H1 (cell line): ENCODE measurements at regions not wholly inside any gene's neighbourhood (a gene's known extent, or its start where the extent isn't known, plus 50 kb on each side); places are given as distances from the start of the nearest gene placed in this dataset.

Source experiments
- CTCF ChIA-PET: fragments of 300-600 bp; sonication (Branson Sonifier 250); formaldehyde crosslinking; loops from one replicate; lab custom pipeline; 2021; ENCODE audit not compliant: partially characterized antibody; lab: Charles Lee
- POLR2A ChIA-PET: fragments of 300-600 bp; sonication (Branson Sonifier 250); formaldehyde crosslinking; loops from one replicate; lab custom pipeline; 2021; ENCODE audit warnings: inconsistent platforms; ENCODE audit not compliant: partially characterized antibody; lab: Charles Lee
- DNase-seq, 2 experiments: peaks; one replicate each; pipeline versions ENCODE4 v3.0.0 to v3.0.0-alpha.2; 2010 to 2022; ENCODE audit warnings: low spot score in 2 of 2, low read depth in 1 of 2, mixed read lengths in 1 of 2
- FAIRE-seq: peaks from 2 replicates; lab custom pipeline; 2011; peaks lifted over from hg19 to GRCh38; lab: Jason Lieb, UNC
- H2AFZ ChIP-seq: 2 replicates; pipeline ENCODE4 v1.8.1; 2012; ENCODE audit warnings: low read length, inconsistent platforms
- H2AK5ac ChIP-seq: 2 replicates; pipeline ENCODE4 v1.6.1; 2013; ENCODE audit warnings: low read depth, low read length
- H2BK120ac ChIP-seq: replicated peaks from 2 replicates; pipeline ENCODE3; 2013; ENCODE audit warnings: low read depth, low read length, inconsistent platforms
- H2BK12ac ChIP-seq: 2 replicates; pipeline ENCODE4 v1.6.1; 2013; ENCODE audit warnings: low read depth, low read length
- H2BK15ac ChIP-seq: 2 replicates; pipeline ENCODE4 v1.6.1; 2013; ENCODE audit warnings: low read length
- H2BK20ac ChIP-seq: 2 replicates; pipeline ENCODE4 v1.6.1; 2013; ENCODE audit warnings: low read length
- H2BK5ac ChIP-seq: 2 replicates; pipeline ENCODE4 v1.6.1; 2013; ENCODE audit warnings: low read depth, low read length
- H3K14ac ChIP-seq: 2 replicates; pipeline ENCODE4 v1.6.1; 2013; ENCODE audit warnings: inconsistent platforms; ENCODE audit not compliant: insufficient read length
- H3K18ac ChIP-seq: 2 replicates; pipeline ENCODE4 v1.6.1; 2013; ENCODE audit warnings: low read length; ENCODE audit errors: extremely low read depth
- H3K23ac ChIP-seq: 2 replicates; pipeline ENCODE4 v1.6.1; 2013; ENCODE audit warnings: inconsistent platforms; ENCODE audit not compliant: insufficient read length
- H3K23me2 ChIP-seq: 2 replicates; pipeline ENCODE4 v1.6.1; 2013; ENCODE audit warnings: low read depth, low read length
- H3K27ac ChIP-seq: 2 replicates; pipeline ENCODE4 v1.6.1; 2011; ENCODE audit warnings: low read depth, low read length, inconsistent platforms
- H3K27me3 ChIP-seq, 4 experiments: replicated peaks in 1 of 4; 1 replicate in 1 of 4; 2 replicates in 3 of 4; pipeline versions ENCODE4 v1.6.1 to v1.8.1; 2011 to 2013; ENCODE audit warnings: low read length in 3 of 4, mild to moderate bottlenecking in 3 of 4, inconsistent platforms in 2 of 4, mixed read lengths in 2 of 4, moderate library complexity in 1 of 4; ENCODE audit not compliant: control insufficient read depth in 3 of 4, insufficient read depth in 3 of 4; ENCODE audit errors: extremely low read depth in 1 of 4
- H3K36me3 ChIP-seq, 4 experiments: 2 replicates each; pipeline versions ENCODE4 v1.6.1 to v1.8.1; 2011 to 2013; ENCODE audit warnings: mild to moderate bottlenecking in 4 of 4, low read length in 3 of 4, moderate library complexity in 2 of 4, control low read depth in 1 of 4, inconsistent platforms in 1 of 4; ENCODE audit not compliant: insufficient read depth in 4 of 4, control insufficient read depth in 2 of 4
- H3K4ac ChIP-seq: replicated peaks from 2 replicates; pipeline ENCODE3; 2013; ENCODE audit warnings: low read length, low read depth, mixed read lengths, inconsistent platforms; ENCODE audit not compliant: insufficient read length
- H3K4me1 ChIP-seq, 4 experiments: replicated peaks in 1 of 4; 1 replicate in 1 of 4; 2 replicates in 3 of 4; pipeline versions ENCODE4 v1.6.1 to v1.8.1; 2011 to 2013; ENCODE audit warnings: low read length in 3 of 4, inconsistent platforms in 2 of 4, mixed read lengths in 1 of 4; ENCODE audit not compliant: insufficient read depth in 4 of 4, control insufficient read depth in 3 of 4
- H3K4me2 ChIP-seq, 2 experiments: 2 replicates each; pipeline versions ENCODE4 v1.6.1 to v1.8.1; 2011 to 2013; ENCODE audit warnings: low read depth in 2 of 2, low read length in 2 of 2, control low read depth in 1 of 2, inconsistent platforms in 1 of 2, mild to moderate bottlenecking in 1 of 2; ENCODE audit not compliant: insufficient read depth in 1 of 2
- H3K4me3 ChIP-seq, 4 experiments: fragments of 200-600, 300-600 bp in 1 of 4; sonication (generic), shearing (Covaris generic), sonication (Bioruptor Twin) in 1 of 4; 2 replicates each; pipeline versions ENCODE4 v1.5.1 to v1.8.1; 2011 to 2016; ENCODE audit warnings: low read length in 4 of 4, low read depth in 3 of 4, control low read depth in 2 of 4, inconsistent platforms in 2 of 4, mild to moderate bottlenecking in 2 of 4, mixed read lengths in 1 of 4, moderate library complexity in 1 of 4; ENCODE audit not compliant: insufficient read depth in 2 of 4; ENCODE audit errors: extremely low read depth in 1 of 4
- H3K56ac ChIP-seq: replicated peaks from 2 replicates; pipeline ENCODE3; 2013; ENCODE audit warnings: low read depth, mild to moderate bottlenecking, mixed read lengths, low read length, inconsistent platforms; ENCODE audit not compliant: insufficient read length
- H3K79me1 ChIP-seq: 2 replicates; pipeline ENCODE4 v1.6.1; 2013; ENCODE audit warnings: low read depth, low read length, control low read depth
- H3K79me2 ChIP-seq, 2 experiments: 2 replicates each; pipeline versions ENCODE4 v1.6.1 to v1.8.1; 2012 to 2013; ENCODE audit warnings: low read length in 2 of 2, mild to moderate bottlenecking in 2 of 2, inconsistent platforms in 1 of 2; ENCODE audit not compliant: insufficient read depth in 2 of 2, control insufficient read depth in 1 of 2
- H3K9ac ChIP-seq, 4 experiments: replicated peaks in 1 of 4; 1 replicate in 1 of 4; 2 replicates in 3 of 4; pipeline versions ENCODE4 v1.6.1 to v1.8.1; 2011 to 2013; ENCODE audit warnings: low read depth in 3 of 4, low read length in 3 of 4, control low read depth in 2 of 4, mild to moderate bottlenecking in 2 of 4, moderate library complexity in 2 of 4, inconsistent platforms in 1 of 4; ENCODE audit errors: extremely low read depth in 1 of 4
- H3K9me3 ChIP-seq, 2 experiments: 2 replicates each; pipeline versions ENCODE4 v1.6.1 to v1.8.1; 2012 to 2013; ENCODE audit warnings: mild to moderate bottlenecking in 2 of 2, moderate library complexity in 2 of 2, control low read depth in 1 of 2, inconsistent platforms in 1 of 2, low read depth in 1 of 2, low read length in 1 of 2, mixed read lengths in 1 of 2; ENCODE audit not compliant: insufficient read depth in 2 of 2
- H4K20me1 ChIP-seq, 2 experiments: replicated peaks in 1 of 2; 2 replicates each; pipeline versions ENCODE3 to v1.8.1; 2011 to 2013; ENCODE audit warnings: inconsistent platforms in 2 of 2, low read length in 2 of 2, mild to moderate bottlenecking in 1 of 2; ENCODE audit not compliant: insufficient read depth in 2 of 2, control insufficient read depth in 1 of 2
- H4K5ac ChIP-seq: 2 replicates; pipeline ENCODE4 v1.6.1; 2013; ENCODE audit warnings: low read length, low read depth, mixed read lengths, inconsistent platforms; ENCODE audit not compliant: insufficient read length
- H4K8ac ChIP-seq: 2 replicates; pipeline ENCODE4 v1.8.0; 2013; ENCODE audit warnings: mild to moderate bottlenecking, moderate library complexity, low read length, inconsistent platforms; ENCODE audit not compliant: insufficient read depth; ENCODE audit errors: extremely low read depth
- H4K91ac ChIP-seq: replicated peaks from 2 replicates; pipeline ENCODE3; 2013; ENCODE audit warnings: low read length, mixed read lengths, inconsistent platforms; ENCODE audit not compliant: insufficient read length
- CBX5 ChIP-seq: fragments of 300-800, 300-1000 bp; sonication (generic); IDR thresholded peaks from 2 replicates; pipeline ENCODE4 v1.7.1; 2016; ENCODE audit warnings: antibody characterized with exemption, low read length, low read depth
- KDM5A ChIP-seq: fragments of 200-600 bp; IDR thresholded peaks from 2 replicates; pipeline ENCODE4 v1.7.1; 2012; ENCODE audit warnings: mild to moderate bottlenecking, low read length, inconsistent platforms, mixed read lengths
- WGBS, 2 experiments: shearing (Covaris generic) in 1 of 2; methylation state at CpG; one replicate each; pipeline versions ENCODE4 v1.1.6 to v1.1.7; 2013 to 2015; ENCODE audit warnings: low lambda C conversion rate in 2 of 2, mixed read lengths in 2 of 2, inconsistent platforms in 1 of 2, low coverage in 1 of 2, missing lambda C conversion rate in 1 of 2; ENCODE audit not compliant: insufficient replicate concordance in 2 of 2, insufficient coverage in 1 of 2, insufficient read length in 1 of 2; ENCODE audit errors: extremely low coverage in 1 of 2, missing lambda C conversion rate in 1 of 2; 5-methylcytosine and 5-hydroxymethylcytosine counted together

GRCh38 chr1:208640295-208640694 lies 396.1 kb upstream of the PLXNA2 start:
- Histone ChIP-seq H3K56ac (no peak overlapping the region), H3K9me3 (no peaks in the 10 kb centered on the region), H3K18ac (no peak overlapping the region), H2AFZ (no peak overlapping the region), H3K4me1 (no peaks in the 10 kb centered on the region), H3K23me2 (no peaks in the 10 kb centered on the region), H3K27ac (no peak overlapping the region), H4K20me1 (no peaks in the 10 kb centered on the region), H3K36me3 (no peaks in the 10 kb centered on the region), H3K79me2 (no peaks in the 10 kb centered on the region), H2BK120ac (no peak overlapping the region), H3K14ac (no peak overlapping the region), H2BK20ac (no peak overlapping the region), H3K27me3 (no peaks in the 10 kb centered on the region; a peak in 1 of 7 replicates), H3K79me1 (no peaks in the 10 kb centered on the region), H2AK5ac (no peak overlapping the region), H4K91ac (no peak overlapping the region), H2BK12ac (no peak overlapping the region), H2BK5ac (no peak overlapping the region), H2BK15ac (no peak overlapping the region), H3K4me3 (no peak overlapping the region), H4K8ac (no peak overlapping the region), H3K23ac (no peak overlapping the region), H4K5ac (no peak overlapping the region), H3K4me2 (no peak overlapping the region), H3K4ac (no peak overlapping the region), H3K9ac (no peak overlapping the region)
- FAIRE-seq (no peak), DNase-seq (no peak)
- POLR2A ChIA-PET, result no interaction called here
- 90% methylated on average over 5 of the region's 5 CpGs; no CpG with 5 or more reads in 1 of the 2 experiments for WGBS, 2 experiments
- CTCF ChIA-PET, result interaction anchor here (0.7 to 2.1 kb wide), 3 partner anchors 9 to 28 kb away, joined by 3 to 8 read pairs (median 7); no protein-coding TSS in a partner anchor
- TF ChIP-seq KDM5A (no peak), CBX5 (no peak)
